NCI-H2081 treated with DMSO at 0.1 percent for 48 hours (cell line): ENCODE measurements at regions not wholly inside any gene's neighbourhood (a gene's known extent, or its start where the extent isn't known, plus 50 kb on each side); places are given as distances from the start of the nearest gene placed in this dataset.

Source experiments
- DNase-seq: peaks from one replicate; lab custom pipeline; 2025; lab: John Stamatoyannopoulos, UW

GRCh38 chr3:194837457-194838127, 151.9 kb downstream of the FAM43A start:
- no peak for DNase-seq

- no peak for DNase-seq
Observed at GRCh38 chr3:194838236-194838635, 152.6 kb downstream of the FAM43A start.

- DNase-seq: no peak
Observed at GRCh38 chr3:194840661-194841514, 155.2 kb downstream of the FAM43A start.

GRCh38 chr3:194841515-194841841, 155.8 kb downstream of the FAM43A start:
- DNase-seq: no peak

- no peak for DNase-seq
Observed at GRCh38 chr3:194843556-194843955, 157.9 kb downstream of the FAM43A start.

- no peak for DNase-seq
Observed at GRCh38 chr3:194844046-194844445, 158.4 kb downstream of the FAM43A start.

GRCh38 chr3:194849166-194849875, 163.6 kb downstream of the FAM43A start:
- no peak for DNase-seq

- DNase-seq: no peak
Observed at GRCh38 chr3:194851254-194851653, 165.6 kb downstream of the FAM43A start.

- no peak for DNase-seq
Observed at GRCh38 chr3:194851941-194852340, 166.3 kb downstream of the FAM43A start.

- DNase-seq: no peak
Observed at GRCh38 chr3:194852345-194852744, 166.7 kb downstream of the FAM43A start.

GRCh38 chr3:194852831-194853508, 167.3 kb downstream of the FAM43A start:
- DNase-seq: no peak

GRCh38 chr3:194854206-194854605, 168.5 kb downstream of the FAM43A start:
- no peak for DNase-seq

- DNase-seq: no peak
Observed at GRCh38 chr3:194854659-194855390, 169.1 kb downstream of the FAM43A start.

- no peak for DNase-seq
Observed at GRCh38 chr3:194856296-194856695, 170.6 kb downstream of the FAM43A start.

- DNase-seq: no peak
Observed at GRCh38 chr3:194857469-194858113, 171.9 kb downstream of the FAM43A start.

- no peak for DNase-seq
Observed at GRCh38 chr3:194858382-194858781, 172.7 kb downstream of the FAM43A start.

GRCh38 chr3:194860725-194861124, 175.0 kb downstream of the FAM43A start:
- no peak for DNase-seq

- DNase-seq: no peak
Observed at GRCh38 chr3:194861375-194861774, 175.7 kb downstream of the FAM43A start.

GRCh38 chr3:194865061-194865460, 179.4 kb downstream of the FAM43A start:
- no peak for DNase-seq

GRCh38 chr3:194865615-194866014, 179.9 kb downstream of the FAM43A start:
- DNase-seq: no peak

GRCh38 chr3:194866236-194866635, 180.6 kb downstream of the FAM43A start:
- DNase-seq: no peak
